Dedifferentiated amniotic fluid mesenchymal stem cell (primary cell): ENCODE measurements at regions not wholly inside any gene's neighbourhood (a gene's known extent, or its start where the extent isn't known, plus 50 kb on each side); places are given as distances from the start of the nearest gene placed in this dataset.

ENCODE experiments used
- DNase-seq: peaks from one replicate; pipeline ENCODE4 v3.0.0-alpha.2; 2016; ENCODE audit errors: extremely low spot score

- DNase-seq, result no peak
Observed at GRCh38 chr5:35319333-35320002, 89.2 kb upstream of the PRLR start.

GRCh38 chr5:35317586-35317985 lies 87.3 kb upstream of the PRLR start:
- DNase-seq, result no peak

- no peak for DNase-seq
Observed at GRCh38 chr5:35316611-35317274, 86.5 kb upstream of the PRLR start.

GRCh38 chr5:35313291-35313690 lies 83.0 kb upstream of the PRLR start:
- peak; percentile 18 for DNase-seq

- DNase-seq, result no peak
Observed at GRCh38 chr5:35312267-35312666, 82.0 kb upstream of the PRLR start.

- DNase-seq, result no peak
Observed at GRCh38 chr5:35309365-35310130, 79.3 kb upstream of the PRLR start.

GRCh38 chr5:35308421-35308820 lies 78.1 kb upstream of the PRLR start:
- no peak for DNase-seq

GRCh38 chr5:35306716-35307365 lies 76.6 kb upstream of the PRLR start:
- no peak for DNase-seq

GRCh38 chr5:35305336-35306020 lies 75.2 kb upstream of the PRLR start:
- DNase-seq, result no peak

GRCh38 chr5:35304291-35304690 lies 74.0 kb upstream of the PRLR start:
- DNase-seq, result no peak

- DNase-seq, result no peak
Observed at GRCh38 chr5:35303152-35303551, 72.9 kb upstream of the PRLR start.

GRCh38 chr5:35302544-35302943 lies 72.3 kb upstream of the PRLR start:
- no peak for DNase-seq

GRCh38 chr5:35297755-35298154 lies 67.5 kb upstream of the PRLR start:
- DNase-seq, result no peak

- no peak for DNase-seq
Observed at GRCh38 chr5:35294976-35295375, 64.7 kb upstream of the PRLR start.

GRCh38 chr5:35294017-35294416 lies 63.7 kb upstream of the PRLR start:
- no peak for DNase-seq

- no peak for DNase-seq
Observed at GRCh38 chr5:35285435-35285834, 55.1 kb upstream of the PRLR start.

GRCh38 chr5:35285011-35285410 lies 54.7 kb upstream of the PRLR start:
- DNase-seq, result no peak

- no peak for DNase-seq
Observed at GRCh38 chr5:35284364-35284763, 54.1 kb upstream of the PRLR start.

- no peak for DNase-seq
Observed at GRCh38 chr5:35282810-35283209, 52.5 kb upstream of the PRLR start.

- no peak for DNase-seq
Observed at GRCh38 chr5:35281613-35282012, 51.3 kb upstream of the PRLR start.
